ENCODE measurements at regions not wholly inside any gene's neighbourhood (a gene's known extent, or its start where the extent isn't known, plus 50 kb on each side); places are given as distances from the start of the nearest gene placed in this dataset.

GRCh38 chr11:28459912-28460311 is 351.7 kb downstream of the METTL15 start:
- no peak overlapping the region for H3K4me3 ChIP-seq (ENCODE audit: low read depth, low read length)
- Mint-ChIP-seq H3K27ac (ENCODE audit: unreplicated experiment) (no peak overlapping the region), H3K9me3 (ENCODE audit: unreplicated experiment) (peaks cover 3% of the 10 kb centered on the region), H3K36me3 (ENCODE audit: insufficient read depth, unreplicated experiment) (no peaks in the 10 kb centered on the region), H3K27me3 (ENCODE audit: insufficient read depth, unreplicated experiment) (no peaks in the 10 kb centered on the region), H3K4me1 (ENCODE audit: low read depth, unreplicated experiment) (peaks cover 2% of the 10 kb centered on the region), H3K4me3 (ENCODE audit: unreplicated experiment) (no peak overlapping the region)
- no peaks in the 10 kb centered on the region for H3K27me3 ChIP-seq (replicated peaks; ENCODE audit: control insufficient read depth, insufficient read depth, low read length)
- no peaks in the 10 kb centered on the region for H3K36me3 ChIP-seq (ENCODE audit: control insufficient read depth, insufficient read depth, low read length)
- H3K4me1 ChIP-seq: no peaks in the 10 kb centered on the region
- intact Hi-C loops (cut with micrococcal nuclease; ENCODE audit: unreplicated experiment): no loop called here
- DNase-seq: no peak
- BruUV-seq (replicated peaks): no TSS peak
- no peak for TF ChIP-seq CTCF (IDR thresholded peaks at IDR 0.05; ENCODE audit: insufficient read depth in 1 of 2, low read depth in 1 of 2, low read length in 1 of 2, severe bottlenecking in 1 of 2, unreplicated experiment in 1 of 2)
- H3K9me3 ChIP-seq: no peaks in the 10 kb centered on the region
- POLR2A ChIA-PET: no interaction called here
- CTCF ChIA-PET: no interaction called here

- Mint-ChIP-seq H3K4me3 (ENCODE audit: unreplicated experiment) (no peak overlapping the region), H3K27ac (ENCODE audit: unreplicated experiment) (no peak overlapping the region), H3K4me1 (ENCODE audit: low read depth, unreplicated experiment) (no peaks in the 10 kb centered on the region), H3K27me3 (ENCODE audit: insufficient read depth, unreplicated experiment) (no peaks in the 10 kb centered on the region), H3K36me3 (ENCODE audit: insufficient read depth, unreplicated experiment) (no peaks in the 10 kb centered on the region), H3K9me3 (ENCODE audit: unreplicated experiment) (no peaks in the 10 kb centered on the region)
- no peaks in the 10 kb centered on the region for H3K4me1 ChIP-seq
- H3K27me3 ChIP-seq (replicated peaks; ENCODE audit: control insufficient read depth, insufficient read depth, low read length): no peaks in the 10 kb centered on the region
- no peak for TF ChIP-seq CTCF (IDR thresholded peaks at IDR 0.05; ENCODE audit: insufficient read depth in 1 of 2, low read depth in 1 of 2, low read length in 1 of 2, severe bottlenecking in 1 of 2, unreplicated experiment in 1 of 2)
- BruUV-seq (replicated peaks): no TSS peak
- no peak for DNase-seq
- POLR2A ChIA-PET: no interaction called here
- intact Hi-C loops (cut with micrococcal nuclease; ENCODE audit: unreplicated experiment): no loop called here
- CTCF ChIA-PET: no interaction called here
- no peak overlapping the region for H3K4me3 ChIP-seq (ENCODE audit: low read depth, low read length)
- no peaks in the 10 kb centered on the region for H3K9me3 ChIP-seq
- H3K36me3 ChIP-seq (ENCODE audit: control insufficient read depth, insufficient read depth, low read length): no peaks in the 10 kb centered on the region
These were observed 349.4 kb downstream of the METTL15 start for GRCh38 chr11:28457481-28458065.

GRCh38 chr11:28448186-28448585 is 340.0 kb downstream of the METTL15 start:
- Mint-ChIP-seq H3K36me3 (ENCODE audit: insufficient read depth, unreplicated experiment) (no peaks in the 10 kb centered on the region), H3K27ac (ENCODE audit: unreplicated experiment) (no peak overlapping the region), H3K27me3 (ENCODE audit: insufficient read depth, unreplicated experiment) (no peaks in the 10 kb centered on the region), H3K4me1 (ENCODE audit: low read depth, unreplicated experiment) (peaks cover 6% of the 10 kb centered on the region), H3K4me3 (ENCODE audit: unreplicated experiment) (no peak overlapping the region), H3K9me3 (ENCODE audit: unreplicated experiment) (peaks cover 16% of the 10 kb centered on the region)
- H3K4me1 ChIP-seq: 0 out of 2 replicates have a peak, but pooled peaks cover 13% of the 10 kb centered on the region
- no peak for TF ChIP-seq CTCF (IDR thresholded peaks at IDR 0.05; ENCODE audit: insufficient read depth in 1 of 2, low read depth in 1 of 2, low read length in 1 of 2, severe bottlenecking in 1 of 2, unreplicated experiment in 1 of 2)
- H3K4me3 ChIP-seq (ENCODE audit: low read depth, low read length): no peak overlapping the region
- H3K36me3 ChIP-seq (ENCODE audit: control insufficient read depth, insufficient read depth, low read length): no peaks in the 10 kb centered on the region
- CTCF ChIA-PET: no interaction called here
- H3K9me3 ChIP-seq: no peaks in the 10 kb centered on the region
- no peak for DNase-seq
- H3K27me3 ChIP-seq (replicated peaks; ENCODE audit: control insufficient read depth, insufficient read depth, low read length): no peaks in the 10 kb centered on the region
- intact Hi-C loops (cut with micrococcal nuclease; ENCODE audit: unreplicated experiment): no loop called here
- POLR2A ChIA-PET: no interaction called here
- BruUV-seq (replicated peaks): no TSS peak

All from Caco-2 (cell line).